GM13976 (cell line): ENCODE measurements at regions not wholly inside any gene's neighbourhood (a gene's known extent, or its start where the extent isn't known, plus 50 kb on each side); places are given as distances from the start of the nearest gene placed in this dataset.
"Not testable (repeated sequence)": the region's sequence is repeated elsewhere in the genome, so short reads cannot be mapped to it uniquely, and the experiment has no call there.

Source experiments
- DNase-seq: peaks from one replicate; pipeline ENCODE4 v3.0.0; 2012; ENCODE audit warnings: low spot score
- in situ Hi-C: fragments of 300-500 bp; cut with MboI; formaldehyde crosslinking; loops from one replicate; pipeline ENCODE4 v1.12.0; 2022; ENCODE audit warnings: low sequenced_read_pairs, mixed read lengths, inconsistent platforms; ENCODE audit not compliant: unreplicated experiment
- TF ChIP-seq, protein P1 (sequence below): IDR thresholded peaks from 2 replicates; pipeline ENCODE4 v1.5.1; 2012; ENCODE audit warnings: borderline replicate concordance, mild to moderate bottlenecking; ENCODE audit not compliant: insufficient read depth; ENCODE audit errors: extremely low read depth, missing control alignments, control extremely low read depth

DNA sequence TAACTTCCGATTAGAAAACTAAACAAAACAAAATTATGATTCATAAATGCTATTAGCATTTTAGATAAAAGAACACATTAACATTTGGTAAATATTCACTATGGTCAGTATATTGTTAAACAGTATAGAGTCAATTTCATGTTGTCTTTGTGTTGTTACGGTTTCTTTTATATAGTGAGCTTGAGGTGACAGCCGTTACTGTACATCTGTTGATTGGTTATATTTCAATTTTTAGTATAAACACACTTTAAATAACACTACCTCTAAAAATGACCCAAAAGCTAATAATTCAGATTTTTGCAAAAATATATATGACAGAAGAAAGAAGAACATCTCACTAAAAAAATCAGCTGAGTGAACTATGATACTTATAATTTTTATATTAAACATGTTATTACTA lies 249.0 kb upstream of the LUZP2 start:
- no peak for DNase-seq
- in situ Hi-C loops = no loop called here
- TF ChIP-seq, protein P1, sequence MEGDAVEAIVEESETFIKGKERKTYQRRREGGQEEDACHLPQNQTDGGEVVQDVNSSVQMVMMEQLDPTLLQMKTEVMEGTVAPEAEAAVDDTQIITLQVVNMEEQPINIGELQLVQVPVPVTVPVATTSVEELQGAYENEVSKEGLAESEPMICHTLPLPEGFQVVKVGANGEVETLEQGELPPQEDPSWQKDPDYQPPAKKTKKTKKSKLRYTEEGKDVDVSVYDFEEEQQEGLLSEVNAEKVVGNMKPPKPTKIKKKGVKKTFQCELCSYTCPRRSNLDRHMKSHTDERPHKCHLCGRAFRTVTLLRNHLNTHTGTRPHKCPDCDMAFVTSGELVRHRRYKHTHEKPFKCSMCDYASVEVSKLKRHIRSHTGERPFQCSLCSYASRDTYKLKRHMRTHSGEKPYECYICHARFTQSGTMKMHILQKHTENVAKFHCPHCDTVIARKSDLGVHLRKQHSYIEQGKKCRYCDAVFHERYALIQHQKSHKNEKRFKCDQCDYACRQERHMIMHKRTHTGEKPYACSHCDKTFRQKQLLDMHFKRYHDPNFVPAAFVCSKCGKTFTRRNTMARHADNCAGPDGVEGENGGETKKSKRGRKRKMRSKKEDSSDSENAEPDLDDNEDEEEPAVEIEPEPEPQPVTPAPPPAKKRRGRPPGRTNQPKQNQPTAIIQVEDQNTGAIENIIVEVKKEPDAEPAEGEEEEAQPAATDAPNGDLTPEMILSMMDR = no peak

DNA sequence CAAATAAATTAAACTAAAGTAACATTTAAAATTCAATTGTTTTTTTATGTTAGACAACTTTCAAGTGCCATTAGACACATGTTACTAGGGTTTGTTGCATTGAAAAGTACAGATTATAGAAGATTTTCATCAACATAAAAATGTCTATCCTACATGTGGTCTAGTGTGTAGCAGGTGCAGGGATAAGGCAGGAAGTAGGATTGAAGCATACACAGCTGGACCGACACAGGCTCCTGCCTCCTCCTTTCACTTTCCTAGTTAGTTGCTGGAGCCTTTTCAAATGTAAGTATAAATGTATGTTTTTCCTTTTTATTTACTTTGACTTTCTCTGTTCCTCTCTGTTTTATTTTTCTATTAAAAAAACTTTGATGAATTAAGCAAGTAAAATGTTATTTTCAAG lies 246.9 kb upstream of the LUZP2 start:
- in situ Hi-C loops = no loop called here
- TF ChIP-seq, protein P1 = no peak
- no peak for DNase-seq

DNA sequence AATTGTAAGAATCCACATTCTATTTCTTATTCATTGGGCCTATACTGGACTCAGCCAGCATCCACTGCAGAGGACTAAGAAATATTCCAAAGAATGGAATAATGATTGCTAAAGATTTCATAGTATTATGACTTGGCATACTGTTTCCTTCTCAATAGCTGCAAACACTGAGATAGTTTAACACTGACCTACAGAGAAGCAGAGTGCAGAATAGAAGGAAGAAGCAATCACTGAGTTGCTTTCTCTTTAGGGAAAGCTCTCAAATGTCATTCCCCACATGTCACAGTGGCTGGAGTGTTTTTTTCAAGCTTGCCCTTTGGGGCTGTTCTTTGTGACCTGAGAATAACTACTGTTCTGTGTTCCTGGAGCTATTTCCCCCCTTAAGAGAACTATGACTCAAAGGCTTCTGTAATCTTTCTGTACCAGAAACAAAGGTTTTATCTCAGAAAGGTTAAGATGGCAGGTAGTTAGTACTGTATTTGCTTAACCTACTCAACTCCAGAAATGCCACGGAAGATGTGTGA lies 243.6 kb upstream of the LUZP2 start:
- in situ Hi-C loops = no loop called here

DNA sequence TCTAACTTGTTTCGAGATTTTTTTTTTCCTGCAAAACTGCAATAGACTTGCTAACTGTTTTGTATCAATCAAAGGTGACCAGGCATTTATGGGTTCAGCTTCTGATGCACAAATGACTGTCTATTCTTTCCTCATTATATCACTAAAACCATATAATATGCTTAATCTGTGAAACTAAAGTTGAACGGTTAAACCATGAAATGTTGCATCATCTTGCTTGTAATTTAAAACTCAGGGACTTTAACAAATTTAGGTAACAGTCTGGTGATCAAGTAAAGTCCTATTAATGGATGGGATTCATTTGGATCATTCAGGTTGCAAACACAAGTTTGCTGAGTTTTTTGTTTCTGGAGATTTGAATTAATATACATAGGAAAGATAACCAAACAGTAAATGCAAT lies 232.0 kb upstream of the LUZP2 start:
- DNase-seq = no peak
- in situ Hi-C loops = no loop called here
- TF ChIP-seq, protein P1 = no peak

More for the DNA sequence above, 243.6 kb upstream of the LUZP2 start:
- no peak for DNase-seq
- TF ChIP-seq, protein P1 = no peak

DNA sequence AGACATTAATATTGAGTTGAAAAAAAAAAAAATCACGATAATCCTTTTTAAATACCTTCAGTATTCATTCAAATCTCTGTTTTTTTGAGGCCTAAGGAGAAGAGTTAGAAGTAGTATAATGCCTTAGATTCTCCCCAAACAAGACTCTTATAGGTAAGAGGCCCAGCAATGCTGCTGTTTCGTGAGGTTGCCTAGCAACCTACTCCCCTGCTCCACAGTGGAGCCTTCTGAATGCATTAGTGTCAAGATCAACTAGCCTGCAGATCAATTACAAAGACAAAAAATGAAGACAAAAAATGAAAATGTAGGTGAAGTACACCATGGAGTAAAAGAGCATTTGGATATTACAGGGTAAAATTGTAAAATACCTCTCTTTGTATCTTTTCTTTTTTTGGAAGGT lies 229.8 kb upstream of the LUZP2 start:
- DNase-seq = no peak

DNA sequence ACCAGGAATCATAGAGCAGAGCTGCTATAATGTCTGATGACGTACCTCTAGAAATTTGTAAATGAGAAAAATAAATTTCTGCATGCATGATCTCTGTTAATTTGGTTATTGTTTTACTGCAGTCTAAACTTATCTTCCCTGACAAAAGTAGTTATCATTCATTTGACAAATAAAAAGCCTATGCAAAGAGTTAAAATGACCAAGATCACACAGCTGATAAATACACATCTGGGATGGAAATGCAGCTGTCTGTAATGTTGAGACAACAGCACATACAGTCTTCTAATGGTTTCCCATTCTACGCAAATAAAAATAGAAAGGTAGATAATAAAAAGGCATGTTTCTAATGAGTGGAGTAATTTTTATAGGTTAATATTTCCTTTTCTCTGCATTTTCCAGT lies 225.1 kb upstream of the LUZP2 start:
- TF ChIP-seq, protein P1 = no peak
- in situ Hi-C loops = no loop called here
- DNase-seq = no peak

More for the DNA sequence above, 229.8 kb upstream of the LUZP2 start:
- in situ Hi-C loops = no loop called here
- TF ChIP-seq, protein P1 = no peak

DNA sequence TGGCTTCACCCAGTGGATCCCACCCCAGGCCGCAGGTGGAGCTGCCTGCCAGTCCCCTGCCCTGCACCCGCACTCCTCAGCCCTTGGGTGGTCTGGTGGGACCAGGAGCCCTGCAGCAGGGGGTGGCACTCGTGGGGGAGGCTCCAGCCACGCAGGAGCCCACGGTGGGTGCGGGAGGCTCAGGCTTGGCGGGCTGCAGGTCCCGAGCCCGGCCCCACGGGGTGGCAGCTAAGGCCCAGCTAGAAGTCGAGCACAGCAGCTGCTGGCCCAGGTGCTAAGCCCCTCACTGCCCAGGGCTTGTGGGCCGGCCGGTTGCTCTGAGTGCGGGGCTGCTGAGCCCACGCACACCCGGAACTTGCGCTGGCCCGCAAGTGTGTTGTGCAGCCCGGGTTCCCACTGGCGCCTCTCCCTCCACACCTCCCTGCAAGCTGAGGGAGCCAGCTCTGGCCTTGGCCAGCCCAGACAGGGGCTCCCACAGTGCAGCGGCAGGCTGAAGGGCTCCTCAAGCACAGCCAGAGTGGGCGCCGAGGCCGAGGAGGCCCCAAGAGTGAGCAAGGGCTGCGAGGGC lies 222.6 kb upstream of the LUZP2 start:
- in situ Hi-C loops, DNase-seq: not testable (repeated sequence)
